HL-60 (cell line): ENCODE measurements at regions not wholly inside any gene's neighbourhood (a gene's known extent, or its start where the extent isn't known, plus 50 kb on each side); places are given as distances from the start of the nearest gene placed in this dataset.
"Not testable (repeated sequence)": the region's sequence is repeated elsewhere in the genome, so short reads cannot be mapped to it uniquely, and the experiment has no call there.

ENCODE experiments used
- DNase-seq, 2 experiments: peaks; one replicate each; pipeline ENCODE4 v3.0.0-alpha.2; 2010 to 2020; ENCODE audit warnings: low read depth in 1 of 2, low spot score in 1 of 2
- H3K27ac ChIP-seq: fragments of 250-450 bp; sonication (Bioruptor Pico); replicated peaks from 2 replicates; pipeline ENCODE4 v1.5.1; 2020; ENCODE audit warnings: mild to moderate bottlenecking, moderate library complexity
- H3K27me3 ChIP-seq: fragments of 250-450 bp; sonication (Bioruptor Pico); 2 replicates; pipeline ENCODE4 v1.5.1; 2021; ENCODE audit warnings: mild to moderate bottlenecking, moderate library complexity; ENCODE audit not compliant: insufficient read depth, poor library complexity, severe bottlenecking
- H3K4me3 ChIP-seq: replicated peaks from 2 replicates; pipeline ENCODE4 v1.5.1; 2011; ENCODE audit warnings: mild to moderate bottlenecking, control low read depth, low read length; ENCODE audit not compliant: insufficient read depth
- REST ChIP-seq: IDR thresholded peaks from 2 replicates; pipeline ENCODE4 v1.6.1; 2012; ENCODE audit warnings: low read depth; ENCODE audit not compliant: insufficient replicate concordance

GRCh38 chr4:49262786-49263185, 276.7 kb downstream of the CWH43 start:
- H3K4me3 ChIP-seq, H3K27ac ChIP-seq, DNase-seq, H3K27me3 ChIP-seq: not testable (repeated sequence)
- peak; percentile 76 for TF ChIP-seq REST

GRCh38 chr4:49270435-49270834, 284.4 kb downstream of the CWH43 start:
- not testable (repeated sequence) for H3K27ac ChIP-seq, H3K27me3 ChIP-seq, H3K4me3 ChIP-seq, DNase-seq

DNA sequence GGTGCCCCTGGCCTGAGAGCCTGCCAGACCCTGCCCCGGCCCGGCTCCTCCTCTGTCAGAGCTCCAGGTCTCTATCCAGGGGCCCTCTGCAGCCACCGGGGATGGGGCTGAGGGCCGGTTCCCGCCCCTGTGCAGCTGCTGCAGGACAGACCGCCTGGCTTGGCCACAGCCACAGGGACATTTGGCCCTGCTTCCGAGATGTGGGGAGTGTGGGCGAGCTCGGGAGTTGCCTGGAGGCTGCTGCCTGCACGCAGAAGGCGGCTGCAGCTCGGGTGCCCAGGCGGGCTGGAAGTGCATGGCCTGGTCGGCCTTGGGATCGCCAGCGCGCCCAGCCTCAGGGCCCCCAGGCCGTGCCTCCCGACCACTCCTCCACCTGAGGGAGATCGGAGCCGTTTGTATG, 284.8 kb downstream of the CWH43 start:
- H3K27ac ChIP-seq, DNase-seq: not testable (repeated sequence)

DNA sequence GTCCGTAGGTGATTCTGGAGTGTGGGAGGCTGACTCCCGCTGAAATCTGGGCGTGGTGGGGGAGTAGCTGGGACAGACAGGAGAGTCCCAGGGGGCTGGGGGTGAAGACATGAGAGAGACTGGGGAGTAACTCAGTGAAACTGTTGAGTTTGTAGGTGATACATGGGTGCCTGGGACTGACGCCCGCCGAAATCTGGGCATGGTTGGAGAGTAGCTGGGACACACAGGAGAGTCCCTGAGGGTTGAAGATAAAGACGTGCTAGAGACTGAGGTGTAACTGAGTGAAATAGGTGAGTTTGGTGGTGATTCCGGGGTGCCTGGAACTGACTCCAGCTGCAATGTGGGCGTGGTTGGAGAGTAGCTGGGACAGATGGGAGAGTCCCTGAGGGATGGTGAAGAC, 299.8 kb downstream of the CWH43 start:
- not testable (repeated sequence) for H3K27ac ChIP-seq, H3K27me3 ChIP-seq, H3K4me3 ChIP-seq
- peak in 1 of 2 experiments; percentile 16 for DNase-seq

More for the DNA sequence above, 284.8 kb downstream of the CWH43 start:
- H3K4me3 ChIP-seq, H3K27me3 ChIP-seq: not testable (repeated sequence)

GRCh38 chr4:49286926-49287745, 301.1 kb downstream of the CWH43 start:
- DNase-seq: peak in 1 of 2 experiments; percentile 11
- not testable (repeated sequence) for H3K27ac ChIP-seq, H3K27me3 ChIP-seq, H3K4me3 ChIP-seq

DNA sequence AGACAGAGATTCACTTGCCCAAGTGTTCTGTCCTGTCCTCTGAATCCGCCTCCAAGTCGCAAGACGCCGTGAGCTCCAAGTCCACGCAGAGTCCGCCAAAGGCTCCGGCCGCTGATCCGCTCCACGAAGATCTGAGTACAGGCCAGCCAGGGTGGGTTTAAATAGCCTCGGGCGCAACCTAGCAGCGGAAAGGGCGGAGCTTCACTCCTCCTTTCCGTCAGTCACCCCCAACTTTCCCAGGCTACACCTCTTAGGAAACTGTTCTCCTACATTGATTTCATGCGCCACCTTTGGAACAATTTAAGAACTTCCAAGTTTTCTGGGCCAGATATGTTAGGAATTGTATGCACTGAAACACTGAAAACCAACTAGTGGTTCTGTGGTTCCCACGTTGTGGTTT, 301.8 kb downstream of the CWH43 start:
- DNase-seq: peak in 1 of 2 experiments; percentile 14
- H3K4me3 ChIP-seq, H3K27me3 ChIP-seq, H3K27ac ChIP-seq: not testable (repeated sequence)

GRCh38 chr4:49288796-49289195, 302.7 kb downstream of the CWH43 start:
- H3K4me3 ChIP-seq, H3K27ac ChIP-seq, H3K27me3 ChIP-seq: not testable (repeated sequence)
- DNase-seq: peak in 1 of 2 experiments; percentile 21

DNA sequence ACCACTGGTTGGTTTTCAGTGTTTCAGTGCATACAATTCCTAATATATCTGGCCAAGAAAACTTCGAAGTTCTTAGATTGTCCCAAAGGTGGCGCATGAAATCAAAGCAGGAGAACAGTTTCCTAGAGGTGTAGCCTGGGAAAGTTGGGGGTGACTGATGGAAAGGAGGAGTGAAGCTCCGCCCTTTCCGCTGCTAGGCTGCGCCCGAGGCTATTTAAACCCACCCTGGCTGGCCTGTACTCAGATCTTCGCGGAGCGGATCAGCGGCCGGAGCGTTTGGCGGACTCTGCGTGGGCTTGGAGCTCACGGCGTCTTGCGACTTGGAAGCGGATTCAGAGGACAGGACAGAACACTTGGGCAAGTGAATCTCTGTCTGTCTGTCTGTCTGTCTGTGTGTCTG, 328.7 kb downstream of the CWH43 start:
- not testable (repeated sequence) for H3K4me3 ChIP-seq, H3K27me3 ChIP-seq, H3K27ac ChIP-seq, DNase-seq

DNA sequence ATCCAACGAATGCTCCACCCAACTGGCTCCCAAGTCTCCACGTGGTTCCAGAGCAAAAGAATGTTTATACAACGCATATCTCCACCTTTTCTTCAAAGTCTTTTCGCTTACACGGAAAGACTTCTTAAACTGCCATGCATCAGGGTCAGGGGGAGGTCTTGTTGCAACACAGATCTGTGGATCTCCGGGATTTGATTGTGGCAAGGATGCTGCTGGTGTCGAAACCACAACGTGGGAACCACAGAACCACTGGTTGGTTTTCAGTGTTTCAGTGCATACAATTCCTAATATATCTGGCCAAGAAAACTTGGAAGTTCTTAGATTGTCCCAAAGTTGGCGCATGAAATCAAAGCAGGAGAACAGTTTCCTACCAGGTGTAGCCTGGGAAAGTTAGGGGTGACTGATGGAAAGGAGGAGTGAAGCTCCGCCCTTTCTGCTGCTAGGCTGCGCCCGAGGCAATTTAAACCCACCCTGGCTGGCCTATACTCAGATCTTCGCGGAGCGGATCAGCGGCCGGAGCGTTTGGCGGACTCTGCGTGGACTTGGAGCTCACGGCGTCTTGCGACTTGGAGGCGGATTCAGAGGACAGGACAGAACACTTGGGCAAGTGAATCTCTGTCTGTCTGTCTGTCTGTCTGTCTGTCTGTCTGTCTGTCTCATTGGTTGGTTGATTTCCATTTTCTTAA, 334.8 kb downstream of the CWH43 start:
- H3K27ac ChIP-seq, DNase-seq, H3K27me3 ChIP-seq, H3K4me3 ChIP-seq: not testable (repeated sequence)

- H3K27me3 ChIP-seq, H3K4me3 ChIP-seq, H3K27ac ChIP-seq, DNase-seq: not testable (repeated sequence)
These were observed 335.6 kb downstream of the CWH43 start for GRCh38 chr4:49321511-49322300.

DNA sequence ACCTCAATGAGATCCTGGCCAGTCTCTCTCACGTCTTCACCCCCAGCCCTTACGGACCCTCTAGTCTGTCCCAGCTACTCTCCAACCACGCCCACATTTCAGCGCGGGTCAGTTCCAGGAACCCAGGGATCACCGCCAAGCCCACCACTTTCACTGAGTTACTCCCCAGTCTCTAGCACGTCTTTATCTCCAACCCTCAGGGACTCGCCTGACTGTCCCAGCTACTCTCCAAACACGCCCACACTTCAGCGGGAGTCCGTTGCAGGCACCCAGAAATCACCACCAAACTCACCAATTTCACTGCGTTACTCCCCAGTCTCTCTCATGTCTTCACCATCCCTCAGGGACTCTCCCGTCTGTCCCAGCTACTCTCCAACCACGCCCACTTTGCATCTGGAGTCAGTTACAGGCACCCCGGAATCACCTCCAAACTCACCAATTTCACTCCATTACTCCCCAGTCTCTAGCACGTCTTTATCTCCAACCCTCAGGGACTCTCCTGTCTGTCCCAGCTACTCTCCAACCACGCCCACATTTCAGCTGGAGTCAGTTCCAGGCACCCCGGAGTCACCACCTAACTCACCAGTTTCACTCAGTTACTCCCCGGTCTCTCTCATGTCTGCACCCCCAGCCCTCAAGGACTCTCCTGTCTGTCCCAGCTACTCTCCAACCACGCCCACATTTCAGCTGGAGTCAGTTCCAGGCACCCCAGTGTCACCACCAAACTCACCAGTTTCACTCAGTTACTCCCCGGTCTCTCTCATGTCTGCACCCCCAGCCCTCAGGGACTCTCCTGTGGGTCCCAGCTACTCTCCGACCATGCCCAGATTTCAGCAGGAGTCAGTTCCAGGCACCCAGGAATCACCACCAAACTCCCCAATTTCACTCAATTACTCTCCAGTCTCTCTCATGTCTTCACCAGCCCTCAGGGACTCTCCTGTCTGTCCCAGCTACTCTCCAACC, 336.8 kb downstream of the CWH43 start:
- not testable (repeated sequence) for H3K27me3 ChIP-seq, H3K27ac ChIP-seq, H3K4me3 ChIP-seq, DNase-seq

- not testable (repeated sequence) for DNase-seq, H3K27ac ChIP-seq, H3K27me3 ChIP-seq, H3K4me3 ChIP-seq
These were observed 337.5 kb downstream of the CWH43 start for GRCh38 chr4:49323573-49323940.
